K562 (cell line): ENCODE measurements at regions not wholly inside any gene's neighbourhood (a gene's known extent, or its start where the extent isn't known, plus 50 kb on each side); places are given as distances from the start of the nearest gene placed in this dataset.

ENCODE experiments used
- ATAC-seq: fragments of 200-7000 bp; cut with Tn5 transposase; 3 replicates; pipeline ENCODE4 v1.9.1; 2020; ENCODE audit warnings: moderate library complexity
- BruUV-seq: library from RNA; stranded (reverse); fragments of 400-500 nt; replicated peaks from 2 replicates; lab custom pipeline; 2021; lab: Mats Ljungman, UMichigan
- CTCF ChIA-PET: fragments of 300-600 bp; formaldehyde crosslinking; extraction: SDS; loops from one replicate; lab custom pipeline; 2021; ENCODE audit warnings: low intra/inter-chr PET ratio; lab: Yijun Ruan, JAX
- POLR2A ChIA-PET: fragments of 300-600, 350-650 bp; sonication (Branson Sonifier 250); formaldehyde crosslinking; extraction: SDS; loops from one replicate; lab custom pipeline; 2021; ENCODE audit warnings: antibody characterized with exemption, inconsistent platforms; lab: Yijun Ruan, JAX
- DNase-seq, 4 experiments: peaks; one replicate each; pipeline versions ENCODE4 v3.0.0 to v3.0.0-alpha.2; 2011 to 2018; ENCODE audit warnings: low spot score in 3 of 4, mixed read lengths in 3 of 4; ENCODE audit errors: extremely low read depth in 1 of 4
- FAIRE-seq: peaks from 2 replicates; lab custom pipeline; 2011; peaks lifted over from hg19 to GRCh38; lab: Jason Lieb, UNC
- H2AFZ ChIP-seq: 2 replicates; pipeline ENCODE4 v1.6.0; 2011; ENCODE audit warnings: low read depth, low read length, control low read depth, inconsistent platforms
- H3K27ac ChIP-seq: fragments of 200-600 bp; 3 replicates; pipeline ENCODE4 v1.8.0; 2011; ENCODE audit warnings: low read depth, mild to moderate bottlenecking, control low read depth, inconsistent platforms, low read length, moderate library complexity, mixed read lengths; ENCODE audit errors: extremely low read depth
- H3K27me3 ChIP-seq, 2 experiments: fragments of 300-600 bp in 1 of 2; 2 replicates in 1 of 2; 3 replicates in 1 of 2; pipeline versions ENCODE4 v1.6.0 to v1.8.0; 2011; ENCODE audit warnings: inconsistent platforms in 2 of 2, low read length in 2 of 2, mild to moderate bottlenecking in 1 of 2, mixed read lengths in 1 of 2, moderate library complexity in 1 of 2; ENCODE audit not compliant: control insufficient read depth in 2 of 2, insufficient read depth in 2 of 2
- H3K36me3 ChIP-seq: fragments of 300-600 bp; 3 replicates; pipeline ENCODE4 v1.8.0; 2011; ENCODE audit warnings: mild to moderate bottlenecking, low read length, inconsistent platforms; ENCODE audit not compliant: control insufficient read depth, insufficient read depth
- H3K4me1 ChIP-seq, 2 experiments: fragments of 200-600 bp in 1 of 2; replicated peaks in 1 of 2; 2 replicates in 1 of 2; 3 replicates in 1 of 2; pipeline versions ENCODE4 v1.5.1 to v1.8.0; 2011; ENCODE audit warnings: inconsistent platforms in 2 of 2, low read length in 2 of 2, mild to moderate bottlenecking in 1 of 2, mixed read lengths in 1 of 2, moderate library complexity in 1 of 2; ENCODE audit not compliant: control insufficient read depth in 2 of 2, insufficient read depth in 2 of 2
- H3K4me2 ChIP-seq: 2 replicates; pipeline ENCODE4 v1.6.1; 2011; ENCODE audit warnings: low read length, control low read depth, inconsistent platforms, mixed read lengths; ENCODE audit not compliant: insufficient read depth
- H3K4me3 ChIP-seq: fragments of 200-600 bp; sonication (generic), shearing (Covaris generic); 2 replicates; pipeline ENCODE4 v1.5.1; 2016; ENCODE audit warnings: control low read depth, inconsistent platforms
- H3K79me2 ChIP-seq: fragments of 200-600 bp; 3 replicates; pipeline ENCODE4 v1.8.0; 2011; ENCODE audit warnings: low read length, inconsistent platforms; ENCODE audit not compliant: control insufficient read depth, insufficient read depth
- H3K9ac ChIP-seq, 2 experiments: 2 replicates each; pipeline versions ENCODE4 v1.6.0 to v1.6.1; 2011; ENCODE audit warnings: low read depth in 2 of 2, low read length in 2 of 2, control low read depth in 1 of 2, inconsistent platforms in 1 of 2, mild to moderate bottlenecking in 1 of 2, mixed read lengths in 1 of 2; ENCODE audit not compliant: insufficient read depth in 1 of 2
- H3K9me1 ChIP-seq: one replicate; pipeline ENCODE4 v1.6.0; 2011; ENCODE audit warnings: inconsistent platforms, mild to moderate bottlenecking, low read length, moderate library complexity; ENCODE audit not compliant: control insufficient read depth, insufficient read depth
- H3K9me3 ChIP-seq: replicated peaks from 2 replicates; pipeline ENCODE4 v1.5.1; 2011; ENCODE audit warnings: low read depth, low read length, inconsistent platforms; ENCODE audit not compliant: control insufficient read depth, insufficient read depth
- H4K20me1 ChIP-seq: replicated peaks from 2 replicates; pipeline ENCODE4 v1.6.1; 2011; ENCODE audit warnings: low read length, inconsistent platforms, mixed read lengths; ENCODE audit not compliant: control insufficient read depth, insufficient read depth
- BDP1 ChIP-seq: IDR thresholded peaks from 3 replicates; pipeline ENCODE4 v1.6.1; 2011; ENCODE audit not compliant: insufficient read length, insufficient read depth
- BHLHE40 ChIP-seq: IDR thresholded peaks from 2 replicates; pipeline ENCODE4 v1.6.1; 2011; ENCODE audit warnings: low read length, improper control_type of control experiment
- CBFB ChIP-seq: sonication (generic); formaldehyde crosslinking; IDR thresholded peaks from 2 replicates; pipeline ENCODE4 v1.4.0; 2020; ENCODE audit warnings: mild to moderate bottlenecking, missing genetic modification reagents
- CC2D1A ChIP-seq: fragments of 450-650 bp; IDR thresholded peaks from 2 replicates; pipeline ENCODE4 v1.6.1; 2017; ENCODE audit warnings: mild to moderate bottlenecking
- CHD4 ChIP-seq: fragments of 200-600 bp; sonication (generic); IDR thresholded peaks from 3 replicates; pipeline ENCODE4 v1.6.1; 2012; ENCODE audit warnings: low read depth, mild to moderate bottlenecking, mixed read lengths, low read length, inconsistent platforms; ENCODE audit not compliant: insufficient read depth, insufficient replicate concordance, poor library complexity, severe bottlenecking
- ETS2 ChIP-seq: IDR thresholded peaks from 2 replicates; pipeline ENCODE4 v1.6.1; 2016; ENCODE audit warnings: borderline replicate concordance, missing genetic modification characterization, mild to moderate bottlenecking, moderate library complexity, missing compliant biosample characterization; ENCODE audit not compliant: poor library complexity, severe bottlenecking
- FOS ChIP-seq: IDR thresholded peaks from 3 replicates; pipeline ENCODE4 v1.6.1; 2011; ENCODE audit not compliant: insufficient read length; ENCODE audit errors: extremely low read depth
- FOXP1 ChIP-seq: sonication (generic); formaldehyde crosslinking; IDR thresholded peaks from 2 replicates; pipeline ENCODE4 v1.8.0; 2022; ENCODE audit warnings: mild to moderate bottlenecking, missing genetic modification reagents
- KDM4B ChIP-seq, 2 experiments: fragments of 450-650 bp in 1 of 2; sonication (generic) in 1 of 2; IDR thresholded peaks; 2 replicates each; pipeline ENCODE4 v1.6.1; 2016 to 2017; ENCODE audit warnings: borderline replicate concordance in 2 of 2, antibody characterized with exemption in 1 of 2, low read depth in 1 of 2, mild to moderate bottlenecking in 1 of 2
- PHF21A ChIP-seq: fragments of 450-650 bp; IDR thresholded peaks from 2 replicates; pipeline ENCODE4 v1.6.1; 2017; ENCODE audit warnings: low read depth, borderline replicate concordance
- POU5F1 ChIP-seq: fragments of 150-350 bp; IDR thresholded peaks from 2 replicates; pipeline ENCODE4 v1.6.1; 2014; ENCODE audit warnings: borderline replicate concordance, low read length, low read depth, mild to moderate bottlenecking; ENCODE audit not compliant: partially characterized antibody
- PTTG1 ChIP-seq: fragments of 450-650 bp; IDR thresholded peaks from 2 replicates; pipeline ENCODE4 v1.6.1; 2016; ENCODE audit warnings: low read depth, mild to moderate bottlenecking, missing genetic modification characterization, missing compliant biosample characterization
- TARDBP ChIP-seq: fragments of 450-650 bp; IDR thresholded peaks from 2 replicates; pipeline ENCODE4 v1.6.1; 2016
- ZKSCAN3 ChIP-seq: fragments of 250-450 bp; sonication (Bioruptor Pico); IDR thresholded peaks from 2 replicates; pipeline ENCODE4 v1.4.0; 2020
- ZNF263 ChIP-seq: sonication (generic); formaldehyde crosslinking; IDR thresholded peaks from 2 replicates; pipeline ENCODE4 v1.8.0; 2022; ENCODE audit warnings: mild to moderate bottlenecking, missing genetic modification reagents, borderline replicate concordance
- ZNF318 ChIP-seq, 2 experiments: fragments of 450-650 bp; IDR thresholded peaks; 2 replicates each; pipeline ENCODE4 v1.6.1; 2016; ENCODE audit warnings: mild to moderate bottlenecking in 2 of 2, borderline replicate concordance in 1 of 2, low read depth in 1 of 2, moderate library complexity in 1 of 2
- ZNF766 ChIP-seq: fragments of 200-800 bp; sonication (Bioruptor generic); conservative IDR thresholded peaks from 2 replicates; pipeline ENCODE4 v1.6.1; 2016; ENCODE audit warnings: missing genetic modification characterization, missing compliant biosample characterization
- WGBS: fragments of 100-300 bp; shearing (Covaris generic); methylation state at CpG from one replicate; pipeline ENCODE4 v1.1.6; 2016; ENCODE audit warnings: low coverage, mixed read lengths; ENCODE audit not compliant: insufficient coverage; ENCODE audit errors: missing lambda C conversion rate; 5-methylcytosine and 5-hydroxymethylcytosine counted together
- in situ Hi-C: fragments of 300-500 bp; cut with MboI; formaldehyde crosslinking; loops from 4 replicates; pipeline ENCODE4 v1.15.0; 2018; ENCODE audit warnings: inconsistent platforms, mixed read lengths
- intact Hi-C: fragments of 100-400 bp; cut with micrococcal nuclease; formaldehyde crosslinking; loops from 2 replicates; pipeline ENCODE4 v1.14.2; 2022

GRCh38 chr3:8001307-8001706, 500.3 kb upstream of the LMCD1 start:
- H3K9me3 ChIP-seq = no peaks in the 10 kb centered on the region
- no peak overlapping the region for H3K9ac ChIP-seq
- H3K27me3 ChIP-seq = no peaks in the 10 kb centered on the region
- no TSS peak for BruUV-seq
- H3K9me1 ChIP-seq = no peaks in the 10 kb centered on the region
- FAIRE-seq (no peak), DNase-seq (no peak), ATAC-seq (no peak)
- H3K79me2 ChIP-seq = no peaks in the 10 kb centered on the region
- TF ChIP-seq CBFB (CRISPR knock-in tag) (no peak), POU5F1 (no peak), ETS2 (tag) (no peak), CHD4 (no peak), CC2D1A (no peak), ZKSCAN3 (CRISPR knock-in tag) (no peak), TARDBP (no peak), BHLHE40 (no peak), FOXP1 (no peak), BDP1 (no peak), PTTG1 (no peak), FOS (no peak), ZNF263 (CRISPR knock-in tag) (no peak), ZNF318 (IDR thresholded peaks at IDR 0.05; ENCODE audit: borderline replicate concordance in 1 of 2, low read depth in 1 of 2) (no peak), KDM4B (IDR thresholded peaks at IDR 0.05; ENCODE audit: borderline replicate concordance in 2 of 2, low read depth in 1 of 2) (no peak), PHF21A (no peak), ZNF766 (CRISPR knock-in tag) (no peak)
- ChIA-PET POLR2A (no interaction called here), CTCF (no interaction called here)
- no peaks in the 10 kb centered on the region for H3K36me3 ChIP-seq
- H3K27ac ChIP-seq = no peak overlapping the region
- H3K4me2 ChIP-seq = no peak overlapping the region
- no peak overlapping the region for H2AFZ ChIP-seq
- 0% methylated on average over 1 of the region's 1 CpG for WGBS
- H3K4me3 ChIP-seq = no peak overlapping the region
- no peaks in the 10 kb centered on the region for H3K4me1 ChIP-seq
- in situ Hi-C loops (no loop called here), intact Hi-C loops (no loop called here)
- H4K20me1 ChIP-seq = no peaks in the 10 kb centered on the region
